ENCODE measurements at regions not wholly inside any gene's neighbourhood (a gene's known extent, or its start where the extent isn't known, plus 50 kb on each side); places are given as distances from the start of the nearest gene placed in this dataset.

- Histone ChIP-seq H3K27me3 (ENCODE audit: insufficient read depth, low read length) (no peaks in the 10 kb centered on the region), H2AFZ (ENCODE audit: low read length) (no peak overlapping the region), H3K4me3 (ENCODE audit: insufficient read depth, low read length) (no peak overlapping the region), H3K36me3 (ENCODE audit: insufficient read depth, low read length) (no peaks in the 10 kb centered on the region), H3K4me2 (ENCODE audit: insufficient read depth, low read length) (no peak overlapping the region), H3K79me2 (ENCODE audit: insufficient read depth, low read length) (no peaks in the 10 kb centered on the region), H4K20me1 (ENCODE audit: insufficient read depth, low read length) (no peaks in the 10 kb centered on the region), H3K4me1 (ENCODE audit: insufficient read depth, low read length) (no peaks in the 10 kb centered on the region), H3K9me3 (ENCODE audit: low read depth, low read length) (no peaks in the 10 kb centered on the region), H3K27ac (ENCODE audit: low read depth, low read length) (no peak overlapping the region)
- TF ChIP-seq CTCF (IDR thresholded peaks at IDR 0.05; ENCODE audit: extremely low read depth, low read depth, low read length): no peak
- peak; percentile 23 for DNase-seq (ENCODE audit: insufficient read length, low spot score, missing footprints)
These were observed 62.3 kb upstream of the HIVEP3 start for GRCh38 chr1:41980827-41981653.

GRCh38 chr1:41978986-41979385, 60.3 kb upstream of the HIVEP3 start:
- H2AFZ ChIP-seq (ENCODE audit: low read length): no peak overlapping the region
- DNase-seq (ENCODE audit: insufficient read length, low spot score, missing footprints): peak; percentile 42

GRCh38 chr1:41977326-41977725, 58.6 kb upstream of the HIVEP3 start:
- Histone ChIP-seq H3K4me3 (ENCODE audit: insufficient read depth, low read length) (no peak overlapping the region), H3K9me3 (ENCODE audit: low read depth, low read length) (no peaks in the 10 kb centered on the region), H3K4me1 (ENCODE audit: insufficient read depth, low read length) (no peaks in the 10 kb centered on the region), H3K27me3 (ENCODE audit: insufficient read depth, low read length) (no peaks in the 10 kb centered on the region), H3K36me3 (ENCODE audit: insufficient read depth, low read length) (no peaks in the 10 kb centered on the region), H3K4me2 (ENCODE audit: insufficient read depth, low read length) (no peak overlapping the region), H2AFZ (ENCODE audit: low read length) (no peak overlapping the region), H4K20me1 (ENCODE audit: insufficient read depth, low read length) (no peaks in the 10 kb centered on the region), H3K27ac (ENCODE audit: low read depth, low read length) (no peak overlapping the region), H3K79me2 (ENCODE audit: insufficient read depth, low read length) (no peaks in the 10 kb centered on the region)
- no peak for DNase-seq (ENCODE audit: insufficient read length, low spot score, missing footprints)
- no peak for TF ChIP-seq CTCF (IDR thresholded peaks at IDR 0.05; ENCODE audit: extremely low read depth, low read depth, low read length)

More at GRCh38 chr1:41978986-41979385, 60.3 kb upstream of the HIVEP3 start:
- Histone ChIP-seq H3K4me2 (ENCODE audit: insufficient read depth, low read length) (no peak overlapping the region), H3K4me3 (ENCODE audit: insufficient read depth, low read length) (no peak overlapping the region), H3K4me1 (ENCODE audit: insufficient read depth, low read length) (no peaks in the 10 kb centered on the region), H3K79me2 (ENCODE audit: insufficient read depth, low read length) (no peaks in the 10 kb centered on the region), H3K36me3 (ENCODE audit: insufficient read depth, low read length) (no peaks in the 10 kb centered on the region), H3K27ac (ENCODE audit: low read depth, low read length) (no peak overlapping the region), H3K27me3 (ENCODE audit: insufficient read depth, low read length) (no peaks in the 10 kb centered on the region), H3K9me3 (ENCODE audit: low read depth, low read length) (no peaks in the 10 kb centered on the region), H4K20me1 (ENCODE audit: insufficient read depth, low read length) (no peaks in the 10 kb centered on the region)
- TF ChIP-seq CTCF (IDR thresholded peaks at IDR 0.05; ENCODE audit: extremely low read depth, low read depth, low read length): no peak

GRCh38 chr1:41976671-41977070, 57.9 kb upstream of the HIVEP3 start:
- Histone ChIP-seq H3K4me2 (ENCODE audit: insufficient read depth, low read length) (no peak overlapping the region), H4K20me1 (ENCODE audit: insufficient read depth, low read length) (no peaks in the 10 kb centered on the region), H3K9me3 (ENCODE audit: low read depth, low read length) (no peaks in the 10 kb centered on the region), H2AFZ (ENCODE audit: low read length) (no peak overlapping the region), H3K79me2 (ENCODE audit: insufficient read depth, low read length) (no peaks in the 10 kb centered on the region), H3K36me3 (ENCODE audit: insufficient read depth, low read length) (no peaks in the 10 kb centered on the region), H3K27ac (ENCODE audit: low read depth, low read length) (no peak overlapping the region), H3K4me1 (ENCODE audit: insufficient read depth, low read length) (no peaks in the 10 kb centered on the region), H3K27me3 (ENCODE audit: insufficient read depth, low read length) (no peaks in the 10 kb centered on the region), H3K4me3 (ENCODE audit: insufficient read depth, low read length) (no peak overlapping the region)
- no peak for DNase-seq (ENCODE audit: insufficient read length, low spot score, missing footprints)
- TF ChIP-seq CTCF (IDR thresholded peaks at IDR 0.05; ENCODE audit: extremely low read depth, low read depth, low read length): no peak
